Dedifferentiated amniotic fluid mesenchymal stem cell (primary cell): ENCODE measurements at regions not wholly inside any gene's neighbourhood (a gene's known extent, or its start where the extent isn't known, plus 50 kb on each side); places are given as distances from the start of the nearest gene placed in this dataset.
"Not testable (repeated sequence)": the region's sequence is repeated elsewhere in the genome, so short reads cannot be mapped to it uniquely, and the experiment has no call there.

Experiments used
- DNase-seq: peaks from one replicate; pipeline ENCODE4 v3.0.0-alpha.2; 2016; ENCODE audit errors: extremely low spot score

- DNase-seq, result no peak
These were observed 66.4 kb upstream of the SESTD1 start for GRCh38 chr2:179331061-179331460.

GRCh38 chr2:179322289-179322688, 57.7 kb upstream of the SESTD1 start:
- DNase-seq, result no peak

- DNase-seq, result not testable (repeated sequence)
These were observed 56.4 kb upstream of the SESTD1 start for GRCh38 chr2:179321034-179321433.

- not testable (repeated sequence) for DNase-seq
These were observed 50.1 kb upstream of the SESTD1 start for GRCh38 chr2:179314729-179315128.
